Dedifferentiated amniotic fluid mesenchymal stem cell (primary cell): ENCODE measurements at regions not wholly inside any gene's neighbourhood (a gene's known extent, or its start where the extent isn't known, plus 50 kb on each side); places are given as distances from the start of the nearest gene placed in this dataset.
"Not testable (repeated sequence)": the region's sequence is repeated elsewhere in the genome, so short reads cannot be mapped to it uniquely, and the experiment has no call there.

Source experiments
- DNase-seq: peaks from one replicate; pipeline ENCODE4 v3.0.0-alpha.2; 2016; ENCODE audit errors: extremely low spot score

DNA sequence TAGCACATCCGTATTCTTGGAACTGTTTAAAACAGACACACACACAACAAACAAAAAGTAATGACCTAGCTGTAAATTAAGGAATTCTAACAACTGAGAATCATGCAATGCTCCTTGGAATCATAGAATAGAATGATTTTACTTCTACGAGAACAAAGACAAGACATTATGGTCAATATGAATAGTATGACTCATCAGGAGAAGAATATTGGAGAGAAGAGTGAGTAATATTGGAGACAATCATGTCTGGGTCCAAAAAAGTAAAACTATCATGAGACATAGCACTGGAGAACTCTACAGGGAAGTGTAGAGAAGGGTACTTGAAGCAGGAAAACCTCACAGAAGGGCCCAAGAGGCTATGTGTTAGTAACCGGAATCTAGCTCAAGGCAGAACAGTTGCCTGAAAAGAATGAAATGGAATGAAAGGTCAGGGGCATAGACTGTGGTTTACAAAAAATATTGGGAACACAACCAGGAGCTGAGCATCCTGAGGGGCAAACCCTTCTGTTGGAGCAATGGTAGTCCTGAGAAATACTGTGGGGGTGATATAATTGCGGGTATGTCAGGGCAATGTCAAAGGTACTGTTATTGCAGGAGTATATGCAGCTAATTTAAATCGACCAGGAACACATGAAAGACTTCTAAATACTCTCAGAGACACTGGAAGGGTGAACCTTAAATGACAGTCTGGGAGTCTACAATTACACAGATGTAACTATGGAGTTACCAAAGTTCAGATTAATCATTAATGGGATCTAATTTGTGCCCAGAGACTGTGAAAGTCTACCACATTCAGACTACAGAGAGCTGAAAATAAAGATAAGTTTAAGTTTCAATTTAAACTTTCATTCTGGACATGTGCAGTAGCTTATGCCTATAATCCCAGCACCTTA, 201.2 kb downstream of the BCHE start:
- DNase-seq: no peak

DNA sequence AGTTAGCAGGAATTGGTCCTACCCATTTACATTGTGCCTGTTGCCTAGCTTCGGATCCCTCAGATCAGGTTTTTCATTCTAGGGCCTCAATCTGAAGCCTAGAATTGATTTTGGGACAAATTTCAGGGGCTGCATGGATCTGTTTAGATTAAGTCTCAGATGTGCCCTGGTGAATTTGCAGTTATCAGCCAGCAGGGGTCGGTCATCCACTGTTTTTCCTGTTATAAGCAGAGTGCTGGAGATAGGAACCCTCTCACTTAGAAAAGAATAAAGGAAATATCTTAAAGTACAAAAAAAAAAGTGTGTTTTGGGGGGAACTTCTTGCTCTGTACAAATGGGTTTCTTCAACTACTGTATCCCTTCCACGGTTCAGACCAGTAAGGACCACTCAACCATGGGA, 212.5 kb downstream of the BCHE start:
- no peak for DNase-seq

- no peak for DNase-seq
Observed at GRCh38 chr3:165622356-165622755, 214.9 kb downstream of the BCHE start.

- no peak for DNase-seq
Observed at GRCh38 chr3:165619069-165619468, 218.2 kb downstream of the BCHE start.

DNA sequence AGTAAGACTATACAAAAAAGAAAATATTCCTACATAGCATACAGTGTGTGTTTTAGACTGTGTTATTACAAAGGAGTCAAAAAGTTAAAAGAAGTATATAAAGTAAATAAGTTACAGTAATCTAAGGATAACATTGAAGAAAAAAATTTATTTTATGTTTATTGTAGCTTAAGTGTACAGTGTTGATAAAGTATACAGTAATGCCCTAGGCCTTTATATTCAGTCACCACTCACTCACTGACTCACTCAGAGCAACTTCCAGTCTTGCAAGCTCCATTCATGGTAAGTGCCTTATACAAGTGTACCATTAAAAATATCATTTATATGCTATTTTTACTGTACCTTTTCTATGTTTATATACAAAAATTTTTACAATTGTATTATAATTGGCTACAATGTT, 220.1 kb downstream of the BCHE start:
- no peak for DNase-seq

DNA sequence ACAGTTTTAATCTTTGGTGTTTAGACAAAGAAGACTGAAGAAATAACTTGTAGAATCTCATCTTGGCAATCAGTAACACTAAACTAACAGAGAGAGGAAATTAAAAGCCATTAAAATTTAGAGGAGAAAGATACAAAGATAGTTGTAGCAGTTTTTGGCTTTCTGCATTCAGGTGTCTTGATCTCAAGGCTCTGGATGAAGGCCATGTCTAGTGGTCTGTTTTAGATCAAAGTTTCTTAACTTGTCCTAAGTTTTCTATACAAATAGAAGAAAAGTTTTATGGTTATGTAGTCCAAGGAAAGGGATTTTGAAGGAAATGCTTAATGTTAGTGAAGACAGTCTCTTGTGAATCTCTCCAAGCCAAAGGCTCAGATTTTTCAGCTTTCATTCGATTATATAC, 222.9 kb downstream of the BCHE start:
- DNase-seq: no peak

DNA sequence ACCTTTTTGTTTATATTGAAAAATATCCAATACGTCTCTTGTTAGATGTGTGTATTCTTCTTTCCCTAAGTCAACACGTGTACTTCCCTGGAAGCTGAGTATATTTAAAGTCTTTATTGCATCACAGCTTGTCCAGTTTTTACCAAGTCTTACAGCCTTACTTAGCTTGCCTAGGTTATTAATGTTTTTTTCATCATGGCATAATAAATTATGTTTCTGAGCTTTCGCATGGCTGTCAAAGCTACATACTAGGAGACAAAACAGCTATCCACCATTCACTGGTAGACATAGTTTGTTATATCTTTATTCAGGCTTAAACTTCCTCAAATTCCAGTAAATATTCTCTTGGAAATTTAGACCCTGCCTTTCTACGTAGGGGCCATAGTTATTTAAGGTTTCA, 224.2 kb downstream of the BCHE start:
- DNase-seq: no peak

- DNase-seq: no peak
Observed at GRCh38 chr3:165607221-165607620, 230.0 kb downstream of the BCHE start.

DNA sequence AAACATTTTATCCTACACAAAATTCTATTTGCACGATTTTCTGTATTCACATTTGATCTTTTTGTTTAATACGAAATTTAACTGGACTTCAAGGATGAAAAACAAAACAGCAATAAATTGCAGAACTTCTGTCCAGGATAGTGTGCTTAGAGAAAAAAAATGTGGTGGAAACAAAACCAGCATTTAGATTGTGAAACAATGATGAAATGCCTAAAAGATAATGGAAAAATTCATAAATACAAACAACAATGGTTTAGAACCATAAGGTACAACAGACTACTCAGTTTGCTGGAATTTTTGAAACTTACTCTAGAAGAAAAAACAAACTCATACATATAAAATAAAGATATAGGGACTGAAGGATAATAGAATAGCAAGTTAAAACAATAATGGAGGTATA, 234.0 kb downstream of the BCHE start:
- no peak for DNase-seq

DNA sequence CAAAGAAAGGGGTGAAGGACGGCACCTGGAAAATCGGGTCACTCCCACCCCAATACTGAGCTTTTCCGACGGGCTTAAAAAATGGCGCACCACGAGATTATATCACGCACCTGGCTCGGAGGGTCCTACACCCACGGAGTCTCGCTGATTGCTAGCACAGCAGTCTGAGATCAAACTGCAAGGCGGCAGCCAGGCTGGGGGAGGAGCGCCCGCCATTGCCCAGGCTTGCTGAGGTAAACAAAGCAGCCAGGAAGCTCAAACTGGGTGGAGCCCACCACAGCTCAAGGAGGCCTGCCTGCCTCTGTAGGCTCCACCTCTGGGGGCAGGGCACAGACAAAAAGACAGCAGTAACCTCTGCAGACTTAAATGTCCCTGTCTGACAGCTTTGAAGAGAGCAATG, 264.7 kb downstream of the BCHE start:
- DNase-seq: not testable (repeated sequence)

DNA sequence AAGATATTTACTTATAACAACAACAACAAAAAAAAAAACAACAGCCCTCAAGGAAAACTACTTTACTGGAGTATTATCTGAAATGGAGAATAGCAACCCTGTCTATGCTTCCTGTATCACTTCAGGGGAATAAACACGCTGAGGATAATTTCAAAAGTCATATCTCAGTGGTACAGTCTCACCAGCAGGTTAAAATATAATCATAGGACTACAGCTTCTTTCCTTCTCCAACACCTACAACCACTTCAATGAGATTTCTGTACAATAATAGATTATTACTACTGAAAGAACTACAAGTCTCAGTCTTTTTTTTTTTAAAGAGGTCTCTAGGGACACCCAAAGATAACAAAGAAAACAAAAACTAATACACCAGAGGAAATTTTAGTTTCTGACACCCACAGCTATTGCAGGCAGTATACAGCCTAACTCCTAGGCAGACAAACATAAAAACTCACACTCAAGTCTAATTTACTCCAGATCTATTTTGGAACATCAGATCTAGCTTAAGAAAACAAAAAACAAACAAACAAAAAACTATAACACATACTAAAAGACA, 268.2 kb downstream of the BCHE start:
- no peak for DNase-seq

DNA sequence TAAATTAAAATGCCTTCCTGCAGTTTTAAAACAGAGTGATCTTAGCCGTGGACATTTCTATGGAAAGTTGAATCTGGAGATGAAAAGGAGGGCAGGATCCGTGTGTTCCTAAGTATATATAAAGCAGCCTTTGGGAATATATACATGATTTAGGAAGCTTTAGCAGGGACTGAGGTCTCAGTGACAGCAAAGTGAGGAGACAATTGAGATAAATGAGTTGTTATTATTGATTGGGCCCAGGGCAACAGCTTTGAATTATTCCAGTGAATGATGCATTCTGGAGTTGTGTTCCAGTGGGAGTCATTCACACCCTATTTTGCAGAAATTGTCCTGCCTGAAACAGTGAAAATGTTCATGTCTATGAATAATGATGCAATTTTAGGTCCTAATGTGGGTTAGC, 281.4 kb downstream of the BCHE start:
- DNase-seq: no peak

- DNase-seq: no peak
Observed at GRCh38 chr3:165553371-165553770, 283.9 kb downstream of the BCHE start.

- DNase-seq: no peak
Observed at GRCh38 chr3:165549665-165550064, 287.6 kb downstream of the BCHE start.

DNA sequence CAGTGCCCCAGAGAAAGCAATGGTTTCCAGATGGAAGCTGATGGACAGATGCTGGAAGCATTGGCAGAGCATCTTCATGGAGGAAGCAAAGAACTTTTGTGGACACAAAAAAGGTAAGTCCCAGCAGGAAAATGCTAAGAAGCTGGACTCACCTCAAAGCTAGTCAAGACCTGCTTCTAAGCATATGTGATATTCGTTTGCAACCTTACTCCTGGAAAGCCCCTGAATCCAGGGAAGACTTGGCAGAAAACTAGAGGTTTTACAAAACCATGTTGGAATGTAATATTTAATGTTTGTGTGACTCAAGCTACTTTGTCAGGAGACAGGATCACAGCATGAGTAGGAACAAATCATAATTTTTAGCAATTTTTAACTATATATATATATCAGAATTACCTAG, 288.2 kb downstream of the BCHE start:
- DNase-seq: no peak

- DNase-seq: no peak
Observed at GRCh38 chr3:165545059-165545458, 292.2 kb downstream of the BCHE start.

DNA sequence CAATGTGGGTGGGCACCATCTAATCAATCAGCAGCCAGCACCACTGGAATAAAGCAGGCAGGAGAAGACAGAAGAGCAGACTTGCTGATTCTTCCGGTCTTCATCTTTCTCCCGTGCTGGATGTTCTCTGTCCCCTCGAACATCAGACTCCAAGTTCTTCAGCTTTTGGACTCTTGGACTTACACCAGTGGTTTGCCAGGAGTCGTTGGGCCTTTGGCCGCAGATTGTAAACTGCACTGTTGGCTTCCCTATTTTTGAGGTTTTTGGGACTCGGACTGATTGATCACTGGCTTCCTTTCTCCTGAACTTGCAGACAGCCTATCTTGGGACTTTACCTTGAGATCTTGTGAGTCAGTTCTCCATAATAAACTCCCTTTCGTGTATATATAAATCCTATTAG, 292.8 kb downstream of the BCHE start:
- DNase-seq: no peak

GRCh38 chr3:165538166-165538565, 299.1 kb downstream of the BCHE start:
- no peak for DNase-seq

GRCh38 chr3:165532851-165533250, 304.4 kb downstream of the BCHE start:
- no peak for DNase-seq

GRCh38 chr3:165529451-165529850, 307.8 kb downstream of the BCHE start:
- DNase-seq: no peak

DNA sequence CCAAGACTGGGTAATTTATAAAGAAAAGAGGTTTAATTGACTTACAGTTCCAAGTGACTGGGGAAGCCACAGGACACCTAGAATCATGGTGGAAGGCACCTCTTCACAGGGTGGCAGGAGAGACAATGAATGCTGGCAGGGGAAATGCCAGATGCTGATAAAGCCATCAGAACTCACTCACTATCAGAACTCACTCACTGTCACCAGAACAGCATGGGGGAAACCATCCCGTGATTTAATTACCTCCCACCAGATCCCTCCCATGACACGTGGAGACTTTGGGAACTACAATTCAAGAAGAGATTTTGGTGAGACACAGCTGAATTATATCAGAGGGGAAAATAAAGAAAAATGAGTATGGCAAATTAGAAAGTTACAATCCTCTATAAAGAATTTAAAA, 310.9 kb downstream of the BCHE start:
- DNase-seq: no peak

- no peak for DNase-seq
Observed at GRCh38 chr3:165523801-165524200, 313.4 kb downstream of the BCHE start.

- DNase-seq: no peak
Observed at GRCh38 chr3:165522386-165522785, 314.8 kb downstream of the BCHE start.
